GM21576 (cell line): ENCODE measurements at regions not wholly inside any gene's neighbourhood (a gene's known extent, or its start where the extent isn't known, plus 50 kb on each side); places are given as distances from the start of the nearest gene placed in this dataset.

Experiments used
- ATAC-seq: cut with Tn5 transposase; IDR thresholded peaks from one replicate; pipeline ENCODE4 v1.9.1; 2021; ENCODE audit warnings: mild to moderate bottlenecking, moderate library complexity; ENCODE audit not compliant: unreplicated experiment

DNA sequence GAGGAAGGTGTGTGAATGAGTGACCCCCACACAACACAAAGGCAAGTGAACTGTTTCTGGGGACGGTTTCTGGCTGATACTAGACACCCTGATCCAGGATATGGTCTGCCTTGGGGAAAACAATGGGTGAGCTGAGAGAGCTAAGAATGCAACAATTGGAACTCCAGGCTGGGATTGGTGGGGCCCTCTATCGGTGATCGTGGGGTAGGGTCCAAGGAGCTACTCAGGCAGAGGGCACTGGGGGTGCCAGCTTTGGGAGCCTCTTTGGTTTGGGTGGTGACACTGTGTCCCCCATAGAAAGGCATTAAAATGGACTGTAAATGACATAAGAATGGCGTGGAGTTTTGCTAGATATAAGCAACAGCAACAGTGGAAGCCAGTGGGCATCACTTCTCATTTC, 439.1 kb downstream of the DMAC1 start:
- no peak for ATAC-seq

- ATAC-seq: no peak
Measured at GRCh38 chr9:7358876-7359275, 440.7 kb downstream of the DMAC1 start.

DNA sequence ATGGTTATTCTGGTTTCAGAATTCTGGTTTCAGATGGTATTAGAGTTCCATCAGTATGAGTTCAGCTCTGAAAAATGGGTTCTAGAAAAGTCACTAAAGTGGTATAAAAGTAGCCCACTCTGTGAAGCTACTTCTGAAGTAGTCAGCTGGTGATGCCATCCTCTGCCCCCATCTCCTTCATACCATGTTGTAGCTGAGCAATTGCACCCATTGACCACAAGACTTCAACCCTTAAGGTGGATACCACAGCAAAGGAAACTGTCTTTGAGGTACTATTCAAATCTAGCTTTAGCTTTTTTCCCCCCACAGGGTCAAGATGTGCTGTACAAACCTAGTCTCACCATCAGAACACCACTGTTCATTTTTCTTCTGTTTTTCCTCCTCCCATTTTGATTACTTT, 444.9 kb downstream of the DMAC1 start:
- ATAC-seq: no peak

- no peak for ATAC-seq
Measured at GRCh38 chr9:7348692-7349091, 450.9 kb downstream of the DMAC1 start.

DNA sequence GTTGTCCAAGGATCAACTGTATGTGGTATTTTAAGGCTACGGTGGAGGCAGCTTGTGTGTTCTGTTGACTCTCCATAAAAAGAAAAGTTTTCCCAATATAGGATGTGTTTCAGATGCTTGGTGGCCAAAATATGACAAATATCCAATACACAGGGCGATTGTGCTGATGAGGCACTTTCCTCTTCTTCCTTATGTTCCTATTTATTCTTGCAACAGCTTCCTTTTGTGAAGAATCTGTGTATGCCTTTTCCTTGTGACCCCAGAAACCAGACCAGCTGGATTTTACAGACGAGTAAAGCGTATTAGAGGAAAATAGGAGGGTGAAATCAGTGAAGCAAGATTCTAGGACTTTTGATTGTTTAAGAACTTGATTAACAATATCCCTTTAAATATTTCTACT, 452.0 kb downstream of the DMAC1 start:
- ATAC-seq: no peak

DNA sequence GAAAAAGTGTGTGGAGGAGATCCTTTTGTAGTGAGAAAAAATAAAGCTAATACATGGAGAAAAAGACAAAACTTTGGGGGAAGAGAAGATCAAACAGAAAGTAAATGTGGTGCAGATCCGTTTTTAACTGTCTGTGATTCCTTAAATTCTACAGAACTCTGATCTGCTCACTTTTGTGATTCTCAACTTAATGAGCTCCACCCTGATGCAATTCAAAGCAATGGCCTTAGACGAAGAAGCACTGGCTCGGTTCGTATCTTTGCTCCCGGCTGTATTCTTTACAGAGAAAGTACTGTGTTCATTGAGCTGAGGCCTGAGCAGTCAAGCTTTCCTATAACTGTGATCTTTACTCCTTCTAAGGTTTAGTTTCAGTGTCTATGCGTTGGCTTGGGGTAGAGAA, 453.4 kb downstream of the DMAC1 start:
- ATAC-seq: no peak

GRCh38 chr9:7342736-7343135, 456.8 kb downstream of the DMAC1 start:
- ATAC-seq: no peak

DNA sequence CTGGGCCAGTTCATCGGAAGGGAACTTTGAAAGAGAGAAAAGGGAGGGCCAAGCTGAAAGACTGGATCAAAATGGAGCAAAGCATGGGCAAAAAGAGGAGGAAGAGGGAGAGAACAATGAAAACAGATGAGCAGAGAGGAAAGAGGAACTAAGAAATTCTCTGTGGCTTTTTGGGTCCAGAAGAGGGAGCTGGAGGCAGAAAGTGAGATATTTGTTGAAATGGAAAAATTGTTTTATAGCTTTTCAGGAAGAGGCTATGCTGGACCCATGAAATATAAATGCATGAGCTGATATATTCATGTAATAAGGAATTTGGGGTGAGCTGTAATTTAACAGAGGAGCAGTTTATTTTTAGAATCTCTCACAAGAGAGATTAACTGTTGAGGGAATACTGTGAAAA, 457.3 kb downstream of the DMAC1 start:
- peak; percentile 79 for ATAC-seq

DNA sequence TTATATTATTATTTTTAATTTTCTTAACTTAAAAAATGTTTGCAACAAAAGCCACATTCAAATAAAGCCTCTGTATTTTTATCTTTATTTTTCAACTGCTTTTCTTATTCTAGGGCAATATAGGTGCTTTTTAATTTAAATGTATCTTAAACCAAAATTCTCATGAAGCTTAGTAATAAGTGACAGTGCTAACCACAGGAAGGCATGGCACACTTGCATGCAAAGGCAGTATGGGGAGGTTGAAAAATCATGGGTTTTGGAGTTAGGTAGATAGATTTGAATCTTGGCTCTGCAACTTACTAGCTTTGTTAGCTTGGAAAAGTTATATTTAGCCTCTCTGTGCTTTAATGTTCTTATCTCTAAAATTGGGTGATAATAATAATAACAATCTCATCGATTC, 458.0 kb downstream of the DMAC1 start:
- ATAC-seq: no peak

DNA sequence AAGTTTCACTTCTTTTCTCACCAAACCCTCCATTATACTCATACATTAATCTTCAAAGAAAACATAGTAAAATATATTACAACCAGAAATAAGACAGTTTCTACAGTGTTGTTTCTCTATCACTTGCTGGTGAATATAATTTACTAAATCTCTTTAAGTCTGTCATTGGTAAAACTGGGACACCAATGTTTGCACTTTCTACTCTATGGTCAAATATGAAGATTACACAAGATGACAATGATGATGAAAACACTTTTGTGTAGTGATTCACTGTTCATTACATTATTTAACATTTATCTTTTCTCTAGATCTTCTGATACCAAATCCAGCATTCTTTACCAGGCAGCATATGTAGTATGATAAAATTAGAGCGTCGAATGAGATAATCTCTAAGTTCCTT, 459.1 kb downstream of the DMAC1 start:
- no peak for ATAC-seq

DNA sequence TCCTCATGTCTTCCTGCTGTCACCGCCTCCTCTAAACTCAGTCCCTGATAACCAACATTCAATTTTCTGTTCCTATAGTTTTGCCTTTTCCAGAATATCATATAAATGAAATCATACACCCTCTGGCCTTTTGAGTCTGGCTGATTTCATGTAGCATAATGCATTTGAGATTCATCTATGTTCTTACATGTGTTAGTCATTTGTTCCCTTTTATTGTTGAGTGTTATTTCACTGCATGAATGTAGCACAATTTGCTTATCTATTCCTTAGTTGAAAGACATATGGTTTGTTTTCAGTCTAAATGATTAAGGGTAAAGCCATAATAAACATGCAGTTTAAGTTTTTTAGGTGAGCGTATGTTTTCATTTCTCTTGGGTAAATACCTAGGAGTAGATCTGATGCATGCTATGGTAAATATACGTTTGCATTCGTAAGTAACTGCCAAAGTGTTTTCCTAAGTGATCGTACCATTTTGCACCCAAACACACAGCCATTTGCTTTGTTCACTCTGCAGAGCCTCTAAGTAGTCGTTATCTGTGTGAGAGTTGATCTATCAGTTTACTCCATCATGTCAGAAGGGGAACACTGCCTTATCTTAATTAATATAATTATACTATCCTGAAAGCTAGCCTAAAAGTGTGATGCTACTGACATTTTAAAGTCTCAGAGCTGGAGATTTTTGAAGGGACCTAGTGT, 460.8 kb downstream of the DMAC1 start:
- no peak for ATAC-seq

GRCh38 chr9:7336356-7337065, 463.1 kb downstream of the DMAC1 start:
- no peak for ATAC-seq

DNA sequence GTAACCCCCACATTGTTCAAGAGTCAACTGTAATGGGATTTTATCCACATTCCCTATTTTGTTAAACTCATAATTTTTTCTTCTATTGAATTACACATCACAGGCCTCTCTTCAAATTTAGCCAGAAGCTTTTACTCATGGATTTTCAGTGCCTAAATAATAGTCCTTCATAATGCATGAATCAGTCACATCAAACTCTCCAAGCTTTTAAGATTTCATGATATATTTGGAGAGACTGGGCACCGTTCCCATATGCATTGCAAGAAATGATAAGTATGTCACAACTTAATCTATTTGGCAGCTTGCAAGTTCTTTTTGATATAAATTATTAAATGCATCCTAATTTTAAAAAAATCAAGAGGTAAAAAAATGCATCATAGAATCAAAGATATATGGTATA, 465.9 kb downstream of the DMAC1 start:
- ATAC-seq: no peak

- no peak for ATAC-seq
Measured at GRCh38 chr9:7332780-7333179, 466.8 kb downstream of the DMAC1 start.

- ATAC-seq: no peak
Measured at GRCh38 chr9:7328453-7328852, 471.1 kb downstream of the DMAC1 start.

DNA sequence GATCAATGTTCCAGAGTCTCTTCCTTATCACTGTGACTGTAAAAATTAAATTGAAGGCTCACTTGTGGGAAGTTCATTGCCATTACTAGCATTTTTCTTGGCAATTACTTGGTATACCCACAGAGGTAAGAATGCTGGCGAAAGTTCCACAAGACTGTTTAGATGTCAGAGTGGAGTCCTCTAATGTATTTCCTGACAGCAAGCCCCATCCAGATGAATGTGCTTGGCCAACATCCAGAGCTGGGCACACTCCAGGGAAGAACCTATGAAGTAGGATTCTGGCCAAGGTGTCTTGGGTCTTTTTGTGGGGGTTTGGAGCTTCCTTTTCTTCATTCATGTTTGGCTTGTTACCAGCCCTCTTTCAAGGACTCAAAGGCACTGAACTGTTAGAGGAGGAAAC, 473.6 kb downstream of the DMAC1 start:
- no peak for ATAC-seq

DNA sequence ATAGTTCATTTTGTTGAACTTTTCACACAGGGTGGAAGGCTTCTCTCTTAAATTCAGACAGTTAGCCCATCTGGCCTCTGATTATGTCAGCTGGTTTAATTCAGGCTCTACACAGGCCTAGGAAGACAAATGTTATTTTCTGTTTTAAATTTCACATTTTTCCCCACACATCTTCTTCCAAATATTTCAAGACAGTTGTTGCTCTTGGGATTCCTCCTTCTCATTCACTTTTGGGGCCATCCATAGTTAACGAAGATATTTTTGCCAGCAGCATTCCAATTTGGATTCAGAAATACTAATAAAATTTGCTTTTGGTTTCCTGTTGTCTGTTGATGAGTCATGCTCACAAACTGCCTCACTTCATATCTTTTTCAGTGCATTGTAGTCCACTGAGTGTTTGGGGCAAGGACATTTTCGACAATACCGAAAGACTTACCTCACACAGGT, 475.4 kb downstream of the DMAC1 start:
- no peak for ATAC-seq

DNA sequence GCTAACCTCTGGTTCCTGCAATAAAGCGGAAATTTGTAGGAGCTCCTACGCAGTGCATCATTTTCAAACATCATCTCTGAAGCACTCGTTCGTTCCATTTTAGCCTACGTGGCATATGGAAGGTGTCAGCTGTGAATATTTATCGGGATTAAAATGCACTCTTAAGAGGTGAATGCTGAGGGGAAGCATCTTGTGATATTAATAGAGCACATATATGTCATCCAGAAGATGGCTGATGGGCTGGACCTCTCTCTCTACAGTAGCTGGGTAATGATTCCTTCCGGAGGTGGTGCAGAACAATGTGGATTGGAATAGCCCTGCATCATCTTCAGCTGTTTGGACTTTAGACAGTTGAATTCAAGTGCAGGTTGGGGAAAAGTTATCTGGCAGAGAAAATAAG, 478.7 kb downstream of the DMAC1 start:
- no peak for ATAC-seq

DNA sequence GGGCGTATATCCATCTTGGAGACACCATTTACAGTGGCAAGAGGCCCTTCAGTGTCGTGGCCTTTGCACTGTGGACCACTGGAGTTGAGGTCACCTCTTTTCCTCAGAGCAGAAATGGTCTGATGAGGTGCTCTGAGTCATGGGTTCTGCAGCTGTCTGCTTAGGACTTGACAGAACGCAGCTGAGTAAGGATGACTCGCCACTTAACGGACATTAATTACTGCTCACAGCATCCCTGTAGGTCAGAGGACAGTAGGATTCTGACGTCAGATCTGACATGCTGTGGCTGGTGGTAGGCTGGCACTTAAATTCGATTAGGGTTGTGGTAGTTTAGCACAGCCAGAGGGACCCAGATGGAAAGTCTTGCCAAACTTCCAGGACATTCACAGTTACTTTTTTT, 479.4 kb downstream of the DMAC1 start:
- no peak for ATAC-seq

GRCh38 chr9:7318920-7319319, 480.7 kb downstream of the DMAC1 start:
- no peak for ATAC-seq

GRCh38 chr9:7316967-7317366, 482.6 kb downstream of the DMAC1 start:
- no peak for ATAC-seq

DNA sequence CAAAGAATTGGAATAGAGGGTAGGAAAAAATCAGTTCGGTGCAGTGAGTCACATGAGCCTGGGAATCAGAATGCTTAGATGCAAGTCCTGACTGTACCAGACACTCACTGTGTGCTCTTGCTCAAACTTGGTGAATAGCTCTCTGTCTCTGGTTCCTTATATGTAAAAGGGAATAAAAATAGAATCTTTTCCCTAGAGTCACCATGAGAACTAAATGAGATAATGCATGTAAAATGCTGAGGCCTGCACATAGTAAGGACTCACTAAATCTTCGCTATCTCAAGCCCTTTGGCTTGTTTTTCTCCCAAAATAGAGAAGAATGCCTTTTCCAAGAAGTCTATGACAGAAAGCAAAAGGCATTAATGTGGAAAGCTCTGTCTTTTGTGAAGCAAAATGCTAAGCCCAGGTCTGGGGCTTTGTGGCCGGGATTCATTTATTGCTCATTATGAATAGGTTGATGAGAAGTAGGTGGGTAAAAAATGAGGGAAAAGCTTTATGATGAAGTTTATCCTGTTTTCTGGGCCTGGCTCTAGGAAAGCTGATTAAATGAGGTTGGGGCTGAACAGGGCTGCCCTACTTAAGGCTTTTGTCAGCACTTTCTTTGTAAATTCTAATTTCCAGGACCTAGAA, 483.3 kb downstream of the DMAC1 start:
- ATAC-seq: no peak
